GM23338 (cell line): ENCODE measurements at regions not wholly inside any gene's neighbourhood (a gene's known extent, or its start where the extent isn't known, plus 50 kb on each side); places are given as distances from the start of the nearest gene placed in this dataset.

Experiments
- ATAC-seq: fragments of 200-7000 bp; cut with Tn5 transposase; 3 replicates; pipeline ENCODE4 v1.9.1; 2020
- DNase-seq: peaks from one replicate; pipeline ENCODE4 v3.0.0-alpha.2; 2015; ENCODE audit warnings: low spot score
- H2AFZ ChIP-seq: fragments of 200-600 bp; sonication (generic); 2 replicates; pipeline ENCODE4 v1.8.0; 2016; ENCODE audit warnings: antibody characterized with exemption, mild to moderate bottlenecking, moderate library complexity
- H3F3A ChIP-seq: fragments of 200-600 bp; sonication (generic); replicated peaks from 2 replicates; pipeline ENCODE4 v1.8.0; 2017; ENCODE audit warnings: antibody characterized with exemption, mixed run types, low read depth
- H3K27ac ChIP-seq: fragments of 200-600 bp; sonication (generic); 2 replicates; pipeline ENCODE4 v1.6.1; 2016; ENCODE audit warnings: low read depth
- H3K27me3 ChIP-seq: fragments of 200-600 bp; sonication (generic); 2 replicates; pipeline ENCODE4 v1.8.0; 2016; ENCODE audit warnings: mild to moderate bottlenecking, mixed run types, moderate library complexity; ENCODE audit not compliant: insufficient read depth
- H3K36me3 ChIP-seq: fragments of 200-600 bp; sonication (generic); 2 replicates; pipeline ENCODE4 v1.8.0; 2016; ENCODE audit warnings: mild to moderate bottlenecking; ENCODE audit not compliant: insufficient read depth
- H3K4me1 ChIP-seq: fragments of 200-600 bp; sonication (generic); 2 replicates; pipeline ENCODE4 v1.8.0; 2016; ENCODE audit warnings: mild to moderate bottlenecking, moderate library complexity; ENCODE audit not compliant: insufficient read depth
- H3K4me2 ChIP-seq: fragments of 200-600 bp; sonication (generic); 2 replicates; pipeline ENCODE4 v1.7.1; 2017; ENCODE audit warnings: mixed run types
- H3K4me3 ChIP-seq: fragments of 200-600 bp; sonication (generic); 2 replicates; pipeline ENCODE4 v1.6.1; 2016; ENCODE audit warnings: mixed run types
- H3K79me2 ChIP-seq: fragments of 200-600 bp; sonication (generic); replicated peaks from 2 replicates; pipeline ENCODE4 v1.8.0; 2017; ENCODE audit warnings: mild to moderate bottlenecking; ENCODE audit not compliant: insufficient read depth
- H3K9me2 ChIP-seq: fragments of 200-600 bp; sonication (generic); 2 replicates; pipeline ENCODE4 v1.8.0; 2017; ENCODE audit not compliant: insufficient read depth
- H4K20me1 ChIP-seq: fragments of 200-600 bp; sonication (generic); replicated peaks from 2 replicates; pipeline ENCODE4 v1.8.0; 2017; ENCODE audit warnings: mild to moderate bottlenecking; ENCODE audit not compliant: insufficient read depth
- H3K27ac Mint-ChIP-seq: 2 replicates; pipeline ENCODE4 v1.8.0; 2020; ENCODE audit warnings: inconsistent platforms, mild to moderate bottlenecking, moderate library complexity, mixed read lengths
- H3K27me3 Mint-ChIP-seq: 3 replicates; pipeline ENCODE4 v1.8.0; 2022; ENCODE audit warnings: low read depth, mild to moderate bottlenecking, moderate library complexity, mixed read lengths, inconsistent platforms; ENCODE audit not compliant: insufficient read depth, poor library complexity
- H3K36me3 Mint-ChIP-seq: 3 replicates; pipeline ENCODE4 v1.8.0; 2021; ENCODE audit warnings: low read depth, mild to moderate bottlenecking, inconsistent platforms, moderate library complexity, mixed read lengths
- H3K4me1 Mint-ChIP-seq: 3 replicates; pipeline ENCODE4 v1.8.0; 2020; ENCODE audit warnings: mild to moderate bottlenecking, inconsistent platforms, mixed read lengths
- H3K4me3 Mint-ChIP-seq: 3 replicates; pipeline ENCODE4 v1.8.0; 2021; ENCODE audit warnings: moderate library complexity, mild to moderate bottlenecking, inconsistent platforms, mixed read lengths
- H3K9me3 Mint-ChIP-seq: 3 replicates; pipeline ENCODE4 v1.8.0; 2020; ENCODE audit warnings: moderate library complexity, mild to moderate bottlenecking, inconsistent platforms, mixed read lengths
- CREB1 ChIP-seq: fragments of 250-450 bp; sonication (Bioruptor Pico); IDR thresholded peaks from 2 replicates; pipeline ENCODE4 v1.5.0; 2020; ENCODE audit warnings: low read depth, mild to moderate bottlenecking, moderate library complexity
- JUNB ChIP-seq: IDR thresholded peaks from one replicate; pipeline ENCODE4 v1.6.1; 2016; ENCODE audit warnings: antibody characterized with exemption; ENCODE audit not compliant: unreplicated experiment
- POLR2AphosphoS5 ChIP-seq: IDR thresholded peaks from 2 replicates; pipeline ENCODE4 v1.6.1; 2016; ENCODE audit warnings: antibody characterized with exemption, low read depth
- STAT1 ChIP-seq: IDR thresholded peaks from one replicate; pipeline ENCODE4 v1.6.1; 2016; ENCODE audit warnings: antibody characterized with exemption; ENCODE audit not compliant: unreplicated experiment
- ZNF114 ChIP-seq: fragments of 250-450 bp; sonication (Bioruptor Pico); IDR thresholded peaks from 2 replicates; pipeline ENCODE4 v1.5.0; 2020; ENCODE audit warnings: mild to moderate bottlenecking, moderate library complexity
- TF ChIP-seq, protein P1 (sequence below): fragments of 250-450 bp; sonication (Bioruptor Pico); IDR thresholded peaks from 2 replicates; pipeline ENCODE4 v1.5.0; 2020; ENCODE audit warnings: mild to moderate bottlenecking, moderate library complexity
- TF ChIP-seq, protein P2 (sequence below): IDR thresholded peaks from one replicate; pipeline ENCODE4 v1.6.1; 2018; ENCODE audit warnings: antibody characterized with exemption; ENCODE audit not compliant: unreplicated experiment
- TF ChIP-seq, protein P3 (sequence below): IDR thresholded peaks from 2 replicates; pipeline ENCODE4 v1.6.1; 2016; ENCODE audit warnings: antibody characterized with exemption

DNA sequence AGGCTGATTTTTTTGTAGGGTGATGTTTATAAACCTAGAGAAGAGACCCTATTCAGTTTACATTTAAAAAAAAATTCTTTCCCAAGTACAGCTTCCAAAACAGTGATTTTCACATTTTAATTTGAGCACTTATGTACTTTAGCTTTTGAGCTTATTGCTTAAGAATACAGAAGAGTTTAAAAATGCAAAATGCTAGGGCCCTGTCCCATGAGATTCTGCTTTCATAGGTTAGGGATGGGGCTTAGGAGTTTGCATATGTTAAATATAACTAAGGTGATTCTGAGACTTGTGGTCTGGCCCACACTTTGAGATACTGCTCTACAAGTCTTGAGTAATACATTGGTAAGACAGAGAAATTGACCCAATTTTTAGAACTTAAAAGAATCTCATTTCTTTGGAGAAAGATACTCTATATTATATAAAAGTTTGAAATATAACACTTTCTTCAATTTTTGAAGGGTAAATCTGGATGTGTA is 137.3 kb upstream of the CWC22 start (continued):
- TF ChIP-seq, protein P1, sequence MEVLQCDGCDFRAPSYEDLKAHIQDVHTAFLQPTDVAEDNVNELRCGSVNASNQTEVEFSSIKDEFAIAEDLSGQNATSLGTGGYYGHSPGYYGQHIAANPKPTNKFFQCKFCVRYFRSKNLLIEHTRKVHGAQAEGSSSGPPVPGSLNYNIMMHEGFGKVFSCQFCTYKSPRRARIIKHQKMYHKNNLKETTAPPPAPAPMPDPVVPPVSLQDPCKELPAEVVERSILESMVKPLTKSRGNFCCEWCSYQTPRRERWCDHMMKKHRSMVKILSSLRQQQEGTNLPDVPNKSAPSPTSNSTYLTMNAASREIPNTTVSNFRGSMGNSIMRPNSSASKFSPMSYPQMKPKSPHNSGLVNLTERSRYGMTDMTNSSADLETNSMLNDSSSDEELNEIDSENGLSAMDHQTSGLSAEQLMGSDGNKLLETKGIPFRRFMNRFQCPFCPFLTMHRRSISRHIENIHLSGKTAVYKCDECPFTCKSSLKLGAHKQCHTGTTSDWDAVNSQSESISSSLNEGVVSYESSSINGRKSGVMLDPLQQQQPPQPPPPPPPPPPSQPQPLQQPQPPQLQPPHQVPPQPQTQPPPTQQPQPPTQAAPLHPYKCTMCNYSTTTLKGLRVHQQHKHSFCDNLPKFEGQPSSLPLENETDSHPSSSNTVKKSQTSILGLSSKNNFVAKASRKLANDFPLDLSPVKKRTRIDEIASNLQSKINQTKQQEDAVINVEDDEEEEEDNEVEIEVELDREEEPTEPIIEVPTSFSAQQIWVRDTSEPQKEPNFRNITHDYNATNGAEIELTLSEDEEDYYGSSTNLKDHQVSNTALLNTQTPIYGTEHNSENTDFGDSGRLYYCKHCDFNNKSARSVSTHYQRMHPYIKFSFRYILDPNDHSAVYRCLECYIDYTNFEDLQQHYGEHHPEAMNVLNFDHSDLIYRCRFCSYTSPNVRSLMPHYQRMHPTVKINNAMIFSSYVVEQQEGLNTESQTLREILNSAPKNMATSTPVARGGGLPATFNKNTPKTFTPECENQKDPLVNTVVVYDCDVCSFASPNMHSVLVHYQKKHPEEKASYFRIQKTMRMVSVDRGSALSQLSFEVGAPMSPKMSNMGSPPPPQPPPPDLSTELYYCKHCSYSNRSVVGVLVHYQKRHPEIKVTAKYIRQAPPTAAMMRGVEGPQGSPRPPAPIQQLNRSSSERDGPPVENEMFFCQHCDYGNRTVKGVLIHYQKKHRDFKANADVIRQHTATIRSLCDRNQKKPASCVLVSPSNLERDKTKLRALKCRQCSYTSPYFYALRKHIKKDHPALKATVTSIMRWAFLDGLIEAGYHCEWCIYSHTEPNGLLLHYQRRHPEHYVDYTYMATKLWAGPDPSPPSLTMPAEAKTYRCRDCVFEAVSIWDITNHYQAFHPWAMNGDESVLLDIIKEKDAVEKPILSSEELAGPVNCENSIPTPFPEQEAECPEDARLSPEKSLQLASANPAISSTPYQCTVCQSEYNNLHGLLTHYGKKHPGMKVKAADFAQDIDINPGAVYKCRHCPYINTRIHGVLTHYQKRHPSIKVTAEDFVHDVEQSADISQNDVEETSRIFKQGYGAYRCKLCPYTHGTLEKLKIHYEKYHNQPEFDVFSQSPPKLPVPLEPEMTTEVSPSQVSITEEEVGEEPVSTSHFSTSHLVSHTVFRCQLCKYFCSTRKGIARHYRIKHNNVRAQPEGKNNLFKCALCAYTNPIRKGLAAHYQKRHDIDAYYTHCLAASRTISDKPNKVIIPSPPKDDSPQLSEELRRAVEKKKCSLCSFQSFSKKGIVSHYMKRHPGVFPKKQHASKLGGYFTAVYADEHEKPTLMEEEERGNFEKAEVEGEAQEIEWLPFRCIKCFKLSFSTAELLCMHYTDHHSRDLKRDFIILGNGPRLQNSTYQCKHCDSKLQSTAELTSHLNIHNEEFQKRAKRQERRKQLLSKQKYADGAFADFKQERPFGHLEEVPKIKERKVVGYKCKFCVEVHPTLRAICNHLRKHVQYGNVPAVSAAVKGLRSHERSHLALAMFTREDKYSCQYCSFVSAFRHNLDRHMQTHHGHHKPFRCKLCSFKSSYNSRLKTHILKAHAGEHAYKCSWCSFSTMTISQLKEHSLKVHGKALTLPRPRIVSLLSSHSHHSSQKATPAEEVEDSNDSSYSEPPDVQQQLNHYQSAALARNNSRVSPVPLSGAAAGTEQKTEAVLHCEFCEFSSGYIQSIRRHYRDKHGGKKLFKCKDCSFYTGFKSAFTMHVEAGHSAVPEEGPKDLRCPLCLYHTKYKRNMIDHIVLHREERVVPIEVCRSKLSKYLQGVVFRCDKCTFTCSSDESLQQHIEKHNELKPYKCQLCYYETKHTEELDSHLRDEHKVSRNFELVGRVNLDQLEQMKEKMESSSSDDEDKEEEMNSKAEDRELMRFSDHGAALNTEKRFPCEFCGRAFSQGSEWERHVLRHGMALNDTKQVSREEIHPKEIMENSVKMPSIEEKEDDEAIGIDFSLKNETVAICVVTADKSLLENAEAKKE (CRISPR knock-in tag), result no peak
- TF ChIP-seq CREB1 (no peak), JUNB (no peak)
- TF ChIP-seq, protein P2, sequence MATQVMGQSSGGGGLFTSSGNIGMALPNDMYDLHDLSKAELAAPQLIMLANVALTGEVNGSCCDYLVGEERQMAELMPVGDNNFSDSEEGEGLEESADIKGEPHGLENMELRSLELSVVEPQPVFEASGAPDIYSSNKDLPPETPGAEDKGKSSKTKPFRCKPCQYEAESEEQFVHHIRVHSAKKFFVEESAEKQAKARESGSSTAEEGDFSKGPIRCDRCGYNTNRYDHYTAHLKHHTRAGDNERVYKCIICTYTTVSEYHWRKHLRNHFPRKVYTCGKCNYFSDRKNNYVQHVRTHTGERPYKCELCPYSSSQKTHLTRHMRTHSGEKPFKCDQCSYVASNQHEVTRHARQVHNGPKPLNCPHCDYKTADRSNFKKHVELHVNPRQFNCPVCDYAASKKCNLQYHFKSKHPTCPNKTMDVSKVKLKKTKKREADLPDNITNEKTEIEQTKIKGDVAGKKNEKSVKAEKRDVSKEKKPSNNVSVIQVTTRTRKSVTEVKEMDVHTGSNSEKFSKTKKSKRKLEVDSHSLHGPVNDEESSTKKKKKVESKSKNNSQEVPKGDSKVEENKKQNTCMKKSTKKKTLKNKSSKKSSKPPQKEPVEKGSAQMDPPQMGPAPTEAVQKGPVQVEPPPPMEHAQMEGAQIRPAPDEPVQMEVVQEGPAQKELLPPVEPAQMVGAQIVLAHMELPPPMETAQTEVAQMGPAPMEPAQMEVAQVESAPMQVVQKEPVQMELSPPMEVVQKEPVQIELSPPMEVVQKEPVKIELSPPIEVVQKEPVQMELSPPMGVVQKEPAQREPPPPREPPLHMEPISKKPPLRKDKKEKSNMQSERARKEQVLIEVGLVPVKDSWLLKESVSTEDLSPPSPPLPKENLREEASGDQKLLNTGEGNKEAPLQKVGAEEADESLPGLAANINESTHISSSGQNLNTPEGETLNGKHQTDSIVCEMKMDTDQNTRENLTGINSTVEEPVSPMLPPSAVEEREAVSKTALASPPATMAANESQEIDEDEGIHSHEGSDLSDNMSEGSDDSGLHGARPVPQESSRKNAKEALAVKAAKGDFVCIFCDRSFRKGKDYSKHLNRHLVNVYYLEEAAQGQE, result no peak

GRCh38 chr2:180143633-180144337 is 136.7 kb upstream of the CWC22 start:
- DNase-seq, result no peak
- Histone ChIP-seq H3K27ac (no peak overlapping the region), H2AFZ (no peak overlapping the region), H3K36me3 (no peaks in the 10 kb centered on the region), H3K4me2 (peak overlapping the region; percentile 28; the same call in 1 of the 2 replicates), H4K20me1 (no peaks in the 10 kb centered on the region), H3K27me3 (no peaks in the 10 kb centered on the region), H3K4me3 (no peak overlapping the region), H3K9me2 (peaks cover 5% of the 10 kb centered on the region; the same call in 1 of the 2 replicates), H3F3A (no peaks in the 10 kb centered on the region), H3K79me2 (no peaks in the 10 kb centered on the region), H3K4me1 (peaks cover 37% of the 10 kb centered on the region)
- H3K27me3 Mint-ChIP-seq, result peaks cover 1% of the 10 kb centered on the region
- no peaks in the 10 kb centered on the region for H3K9me3 Mint-ChIP-seq
- H3K4me1 Mint-ChIP-seq, result peaks cover 40% of the 10 kb centered on the region
- ATAC-seq, result no peak
- no peaks in the 10 kb centered on the region for H3K36me3 Mint-ChIP-seq
- peak overlapping the region; percentile 84 for H3K27ac Mint-ChIP-seq
- H3K4me3 Mint-ChIP-seq, result no peak overlapping the region
- TF ChIP-seq, protein P3, sequence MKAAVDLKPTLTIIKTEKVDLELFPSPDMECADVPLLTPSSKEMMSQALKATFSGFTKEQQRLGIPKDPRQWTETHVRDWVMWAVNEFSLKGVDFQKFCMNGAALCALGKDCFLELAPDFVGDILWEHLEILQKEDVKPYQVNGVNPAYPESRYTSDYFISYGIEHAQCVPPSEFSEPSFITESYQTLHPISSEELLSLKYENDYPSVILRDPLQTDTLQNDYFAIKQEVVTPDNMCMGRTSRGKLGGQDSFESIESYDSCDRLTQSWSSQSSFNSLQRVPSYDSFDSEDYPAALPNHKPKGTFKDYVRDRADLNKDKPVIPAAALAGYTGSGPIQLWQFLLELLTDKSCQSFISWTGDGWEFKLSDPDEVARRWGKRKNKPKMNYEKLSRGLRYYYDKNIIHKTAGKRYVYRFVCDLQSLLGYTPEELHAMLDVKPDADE, result no peak
- TF ChIP-seq STAT1 (no peak), ZNF114 (CRISPR knock-in tag) (no peak), POLR2AphosphoS5 (no peak)
- TF ChIP-seq, protein P2, result no peak
